Panc1 (cell line): ENCODE measurements at regions not wholly inside any gene's neighbourhood (a gene's known extent, or its start where the extent isn't known, plus 50 kb on each side); places are given as distances from the start of the nearest gene placed in this dataset.

Experiments
- ATAC-seq: fragments of 200-7000 bp; cut with Tn5 transposase; 2 replicates; pipeline ENCODE4 v1.9.1; 2020; ENCODE audit warnings: mild to moderate bottlenecking, moderate library complexity
- BruUV-seq: library from RNA; stranded (reverse); fragments of 400-500 nt; replicated peaks from 2 replicates; lab custom pipeline; 2021; lab: Mats Ljungman, UMichigan
- CTCF ChIA-PET: fragments of 300-600 bp; sonication (Branson Sonifier 250); formaldehyde crosslinking; loops from one replicate; lab custom pipeline; 2022; ENCODE audit warnings: antibody characterized with exemption; lab: Charles Lee
- POLR2A ChIA-PET: fragments of 300-600 bp; sonication (Branson Sonifier 250); formaldehyde crosslinking; loops from one replicate; lab custom pipeline; 2022; ENCODE audit warnings: antibody characterized with exemption; lab: Charles Lee
- DNase-seq: peaks from one replicate; pipeline ENCODE4 v3.0.0-alpha.2; 2010; ENCODE audit warnings: low read depth, low spot score
- H3K27ac ChIP-seq: 2 replicates; pipeline ENCODE4 v1.5.1; 2011; ENCODE audit warnings: mild to moderate bottlenecking, low read length, inconsistent platforms
- H3K27me3 ChIP-seq: fragments of 200-500 bp; sonication (Bioruptor generic); 2 replicates; pipeline ENCODE4 v1.6.0; 2014; ENCODE audit warnings: low read length, inconsistent platforms; ENCODE audit not compliant: control insufficient read depth, insufficient read depth
- H3K36me3 ChIP-seq: fragments of 200-500 bp; sonication (Bioruptor generic); 2 replicates; pipeline ENCODE4 v1.5.1; 2014; ENCODE audit warnings: inconsistent platforms, mild to moderate bottlenecking, low read length, moderate library complexity; ENCODE audit not compliant: control insufficient read depth, insufficient read depth
- H3K4me1 ChIP-seq: 2 replicates; pipeline ENCODE4 v1.5.1; 2011; ENCODE audit warnings: inconsistent platforms, mild to moderate bottlenecking, low read length, moderate library complexity; ENCODE audit not compliant: control insufficient read depth, insufficient read depth
- H3K4me3 ChIP-seq, 2 experiments: 2 replicates each; pipeline ENCODE4 v1.5.1; 2011 to 2012; ENCODE audit warnings: low read depth in 2 of 2, low read length in 2 of 2, mild to moderate bottlenecking in 2 of 2, inconsistent platforms in 1 of 2, moderate library complexity in 1 of 2
- H3K9me3 ChIP-seq: fragments of 200-500 bp; sonication (Bioruptor generic); 2 replicates; pipeline ENCODE4 v1.5.1; 2014; ENCODE audit warnings: low read depth, mild to moderate bottlenecking, inconsistent platforms, low read length, moderate library complexity; ENCODE audit not compliant: control insufficient read depth, insufficient read depth
- POLR2AphosphoS5 ChIP-seq: IDR thresholded peaks from 2 replicates; pipeline ENCODE4 v1.6.1; 2012; ENCODE audit warnings: mild to moderate bottlenecking, low read depth, low read length, moderate library complexity
- SIN3A ChIP-seq: IDR thresholded peaks from 2 replicates; pipeline ENCODE4 v1.6.1; 2012; ENCODE audit warnings: low read depth, mild to moderate bottlenecking, low read length, moderate library complexity, borderline replicate concordance; ENCODE audit not compliant: insufficient read depth
- TCF7L2 ChIP-seq: IDR thresholded peaks from 2 replicates; pipeline ENCODE4 v1.6.1; 2011; ENCODE audit warnings: mild to moderate bottlenecking, low read depth, low read length, inconsistent platforms
- in situ Hi-C: cut with HindIII; loops from 2 replicates; pipeline ENCODE4 v1.10.0; 2016; ENCODE audit warnings: low sequenced_read_pairs, low pct_unique_long_range_greater_than_20kb
- intact Hi-C: fragments of 100-400 bp; cut with micrococcal nuclease; formaldehyde crosslinking; loops from one replicate; pipeline ENCODE4 v1.10.0; 2022; ENCODE audit not compliant: unreplicated experiment
- TF ChIP-seq, protein P1 (sequence below), 2 experiments: IDR thresholded peaks; 2 replicates each; pipeline ENCODE4 v1.6.1; 2011 to 2012; ENCODE audit warnings: low read depth in 2 of 2, control low read depth in 1 of 2, low read length in 1 of 2, mild to moderate bottlenecking in 1 of 2, moderate library complexity in 1 of 2; ENCODE audit not compliant: insufficient read depth in 1 of 2
- TF ChIP-seq, protein P2 (sequence below): fragments of 450-650 bp; IDR thresholded peaks from 2 replicates; pipeline ENCODE4 v1.5.1; 2017; ENCODE audit warnings: mild to moderate bottlenecking

DNA sequence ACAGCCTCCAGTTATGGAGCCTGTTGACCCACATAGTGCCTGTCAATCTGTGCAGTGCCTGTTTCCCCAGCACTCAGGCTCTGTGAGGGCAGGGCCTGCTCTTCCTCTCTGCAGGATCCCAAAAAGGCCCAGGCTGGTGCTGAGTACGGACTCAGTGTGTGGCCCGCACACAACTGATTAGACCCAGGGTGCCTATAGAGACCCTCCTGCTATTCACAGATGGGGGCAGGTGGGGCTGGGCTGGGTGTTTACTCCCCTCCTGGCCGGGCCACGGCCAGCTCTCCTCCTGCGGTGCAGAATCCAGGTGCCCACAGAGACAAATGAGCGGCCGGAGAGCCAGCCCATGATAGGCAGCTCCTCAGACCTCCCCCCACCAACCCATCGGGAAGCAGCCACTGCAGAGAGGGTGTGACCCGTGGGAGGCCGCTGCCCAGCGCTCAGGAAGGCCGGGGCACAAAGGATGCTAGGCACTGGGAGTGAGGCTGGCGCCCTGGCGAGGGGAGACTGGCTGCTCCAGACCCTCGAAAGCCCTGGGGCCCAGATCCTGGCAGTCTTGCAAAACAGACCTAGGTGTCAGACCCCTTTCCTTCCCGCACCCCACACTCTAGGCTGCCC lies 239.0 kb downstream of the CTTN start:
- intact Hi-C loops (no loop called here), in situ Hi-C loops (no loop called here)
- no peaks in the 10 kb centered on the region for H3K27me3 ChIP-seq
- BruUV-seq, result no TSS peak
- no peak for DNase-seq
- CTCF ChIA-PET, result no interaction called here
- no peak for ATAC-seq
- TF ChIP-seq SIN3A, result no peak
- TF ChIP-seq TCF7L2, result no peak
- no peaks in the 10 kb centered on the region for H3K4me1 ChIP-seq
- H3K36me3 ChIP-seq, result no peaks in the 10 kb centered on the region
- H3K27ac ChIP-seq, result no peak overlapping the region
- POLR2A ChIA-PET, result no interaction called here
- H3K9me3 ChIP-seq, result no peaks in the 10 kb centered on the region
- H3K4me3 ChIP-seq, result no peak overlapping the region

DNA sequence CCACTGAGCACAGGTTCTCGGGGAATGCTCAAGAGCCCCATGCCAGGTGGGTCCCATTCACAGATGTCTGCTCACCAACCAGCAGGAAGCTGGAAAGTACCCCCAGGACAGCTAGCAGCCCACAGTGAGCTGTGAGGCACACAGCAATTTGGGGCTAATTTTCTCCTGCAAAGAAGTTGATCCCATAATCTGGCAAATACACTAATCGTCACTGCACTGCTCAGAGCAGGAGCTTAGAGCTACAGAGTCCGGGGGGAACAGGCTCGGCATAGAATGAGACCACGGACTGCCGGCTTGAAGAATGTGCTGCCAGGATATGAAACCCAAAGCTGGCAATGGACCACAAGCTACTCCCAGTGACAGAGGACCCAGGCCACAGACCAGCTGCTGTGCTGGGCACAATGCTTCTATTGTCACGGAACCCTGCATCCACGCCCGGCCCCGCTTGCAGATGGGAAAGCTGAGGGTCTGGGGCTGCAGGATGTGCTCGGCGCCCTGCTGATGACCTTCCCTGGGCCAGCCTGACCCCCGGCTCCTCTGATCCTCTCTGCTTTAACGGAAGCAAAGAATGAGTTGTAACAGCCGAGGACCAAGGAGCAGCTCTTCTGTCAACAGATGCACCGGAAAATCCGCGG lies 239.7 kb downstream of the CTTN start:
- TF ChIP-seq TCF7L2 (no peak), POLR2AphosphoS5 (no peak), SIN3A (no peak)
- TF ChIP-seq, protein P1, sequence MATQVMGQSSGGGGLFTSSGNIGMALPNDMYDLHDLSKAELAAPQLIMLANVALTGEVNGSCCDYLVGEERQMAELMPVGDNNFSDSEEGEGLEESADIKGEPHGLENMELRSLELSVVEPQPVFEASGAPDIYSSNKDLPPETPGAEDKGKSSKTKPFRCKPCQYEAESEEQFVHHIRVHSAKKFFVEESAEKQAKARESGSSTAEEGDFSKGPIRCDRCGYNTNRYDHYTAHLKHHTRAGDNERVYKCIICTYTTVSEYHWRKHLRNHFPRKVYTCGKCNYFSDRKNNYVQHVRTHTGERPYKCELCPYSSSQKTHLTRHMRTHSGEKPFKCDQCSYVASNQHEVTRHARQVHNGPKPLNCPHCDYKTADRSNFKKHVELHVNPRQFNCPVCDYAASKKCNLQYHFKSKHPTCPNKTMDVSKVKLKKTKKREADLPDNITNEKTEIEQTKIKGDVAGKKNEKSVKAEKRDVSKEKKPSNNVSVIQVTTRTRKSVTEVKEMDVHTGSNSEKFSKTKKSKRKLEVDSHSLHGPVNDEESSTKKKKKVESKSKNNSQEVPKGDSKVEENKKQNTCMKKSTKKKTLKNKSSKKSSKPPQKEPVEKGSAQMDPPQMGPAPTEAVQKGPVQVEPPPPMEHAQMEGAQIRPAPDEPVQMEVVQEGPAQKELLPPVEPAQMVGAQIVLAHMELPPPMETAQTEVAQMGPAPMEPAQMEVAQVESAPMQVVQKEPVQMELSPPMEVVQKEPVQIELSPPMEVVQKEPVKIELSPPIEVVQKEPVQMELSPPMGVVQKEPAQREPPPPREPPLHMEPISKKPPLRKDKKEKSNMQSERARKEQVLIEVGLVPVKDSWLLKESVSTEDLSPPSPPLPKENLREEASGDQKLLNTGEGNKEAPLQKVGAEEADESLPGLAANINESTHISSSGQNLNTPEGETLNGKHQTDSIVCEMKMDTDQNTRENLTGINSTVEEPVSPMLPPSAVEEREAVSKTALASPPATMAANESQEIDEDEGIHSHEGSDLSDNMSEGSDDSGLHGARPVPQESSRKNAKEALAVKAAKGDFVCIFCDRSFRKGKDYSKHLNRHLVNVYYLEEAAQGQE (IDR thresholded peaks at IDR 0.05; ENCODE audit: insufficient read depth in 1 of 2, low read depth in 2 of 2, low read length in 1 of 2), result no peak
- TF ChIP-seq, protein P2, sequence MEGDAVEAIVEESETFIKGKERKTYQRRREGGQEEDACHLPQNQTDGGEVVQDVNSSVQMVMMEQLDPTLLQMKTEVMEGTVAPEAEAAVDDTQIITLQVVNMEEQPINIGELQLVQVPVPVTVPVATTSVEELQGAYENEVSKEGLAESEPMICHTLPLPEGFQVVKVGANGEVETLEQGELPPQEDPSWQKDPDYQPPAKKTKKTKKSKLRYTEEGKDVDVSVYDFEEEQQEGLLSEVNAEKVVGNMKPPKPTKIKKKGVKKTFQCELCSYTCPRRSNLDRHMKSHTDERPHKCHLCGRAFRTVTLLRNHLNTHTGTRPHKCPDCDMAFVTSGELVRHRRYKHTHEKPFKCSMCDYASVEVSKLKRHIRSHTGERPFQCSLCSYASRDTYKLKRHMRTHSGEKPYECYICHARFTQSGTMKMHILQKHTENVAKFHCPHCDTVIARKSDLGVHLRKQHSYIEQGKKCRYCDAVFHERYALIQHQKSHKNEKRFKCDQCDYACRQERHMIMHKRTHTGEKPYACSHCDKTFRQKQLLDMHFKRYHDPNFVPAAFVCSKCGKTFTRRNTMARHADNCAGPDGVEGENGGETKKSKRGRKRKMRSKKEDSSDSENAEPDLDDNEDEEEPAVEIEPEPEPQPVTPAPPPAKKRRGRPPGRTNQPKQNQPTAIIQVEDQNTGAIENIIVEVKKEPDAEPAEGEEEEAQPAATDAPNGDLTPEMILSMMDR, result no peak
- Histone ChIP-seq H3K9me3 (no peaks in the 10 kb centered on the region), H3K4me3 (no peak overlapping the region), H3K36me3 (no peaks in the 10 kb centered on the region), H3K27ac (no peak overlapping the region), H3K27me3 (peaks cover 3% of the 10 kb centered on the region; the same call in 1 of the 2 replicates), H3K4me1 (no peaks in the 10 kb centered on the region)
- DNase-seq (no peak), ATAC-seq (no peak)
- BruUV-seq, result no TSS peak
- in situ Hi-C loops, result no loop called here
- ChIA-PET CTCF (interaction anchor here (0.6 kb wide), 1 partner anchor 12 kb away, joined by 4 read pairs; no protein-coding TSS in a partner anchor), POLR2A (no interaction called here)
- intact Hi-C loops, result no loop called here

GRCh38 chr11:70640408-70640807 lies 242.1 kb downstream of the CTTN start:
- no peak overlapping the region for H3K27ac ChIP-seq
- no peak overlapping the region for H3K4me3 ChIP-seq
- H3K9me3 ChIP-seq, result no peaks in the 10 kb centered on the region
- no peak for ATAC-seq
- in situ Hi-C loops (no loop called here), intact Hi-C loops (no loop called here)
- TF ChIP-seq, protein P2, result no peak
- TF ChIP-seq, protein P1 (IDR thresholded peaks at IDR 0.05; ENCODE audit: insufficient read depth in 1 of 2, low read depth in 2 of 2, low read length in 1 of 2), result no peak
- TF ChIP-seq POLR2AphosphoS5 (no peak), TCF7L2 (no peak), SIN3A (no peak)
- CTCF ChIA-PET, result no interaction called here
- H3K4me1 ChIP-seq, result no peaks in the 10 kb centered on the region
- no TSS peak for BruUV-seq
- H3K27me3 ChIP-seq, result peaks cover 3% of the 10 kb centered on the region; the same call in 1 of the 2 replicates
- H3K36me3 ChIP-seq, result no peaks in the 10 kb centered on the region
- no peak for DNase-seq
- POLR2A ChIA-PET, result no interaction called here
